Sigmoid colon (tissue), 6 donors: ENCODE measurements at regions not wholly inside any gene's neighbourhood (a gene's known extent, or its start where the extent isn't known, plus 50 kb on each side); places are given as distances from the start of the nearest gene placed in this dataset.

Source experiments
- DNase-seq: peaks from one replicate; pipeline ENCODE4 v3.0.0-alpha.2; 2019
- H3K27ac ChIP-seq, 4 donors: fragments of 200-600 bp; sonication (generic); one replicate each; pipeline ENCODE4 v1.5.1; 2016 to 2019; ENCODE audit warnings: mild to moderate bottlenecking in 1 of 4
- H3K27me3 ChIP-seq, 3 donors: fragments of 200-600 bp; sonication (generic); one replicate each; pipeline ENCODE4 v1.5.1; 2019; ENCODE audit warnings: mild to moderate bottlenecking in 1 of 3
- H3K36me3 ChIP-seq, 4 donors: fragments of 200-600 bp; sonication (generic); one replicate each; pipeline ENCODE4 v1.5.1; 2016 to 2019
- H3K4me1 ChIP-seq, 4 donors: fragments of 200-600 bp; sonication (generic); one replicate each; pipeline ENCODE4 v1.5.1; 2017 to 2019
- H3K4me3 ChIP-seq, 4 donors: fragments of 200-600 bp; sonication (generic); one replicate each; pipeline ENCODE4 v1.5.1; 2017 to 2019; ENCODE audit warnings: mild to moderate bottlenecking in 2 of 4, moderate library complexity in 1 of 4
- H3K9me3 ChIP-seq, 4 donors: fragments of 200-600 bp in 3 of 4; sonication (generic) in 3 of 4; one replicate each; pipeline versions ENCODE4 v1.5.1 to v1.6.1; 2013 to 2019
- EP300 ChIP-seq, 4 donors: sonication (generic); formaldehyde crosslinking; IDR thresholded peaks; one replicate each; pipeline ENCODE4 v1.6.1; 2017; ENCODE audit warnings: antibody characterized with exemption in 4 of 4
- POLR2A ChIP-seq, 2 donors: fragments of 450-650 bp; IDR thresholded peaks; one replicate each; pipeline ENCODE4 v1.6.1; 2016; ENCODE audit warnings: antibody characterized with exemption in 2 of 2, mild to moderate bottlenecking in 2 of 2, moderate library complexity in 2 of 2
- POLR2AphosphoS5 ChIP-seq, 4 donors: sonication (generic); formaldehyde crosslinking; IDR thresholded peaks; one replicate each; pipeline ENCODE4 v1.6.1; 2017; ENCODE audit warnings: antibody characterized with exemption in 4 of 4
- WGBS, 2 donors: extraction: QIAGEN DNeasy Blood & Tissue Kit; methylation state at CpG; one replicate each; pipeline ENCODE4 v1.1.7; 2013; 5-methylcytosine and 5-hydroxymethylcytosine counted together
- intact Hi-C: fragments of 100-400 bp; cut with DNase I; formaldehyde crosslinking; loops from one replicate; pipeline ENCODE4 v1.15.1; 2023
- TF ChIP-seq, protein P1 (sequence below), 4 experiments: fragments of 450-650 bp in 3 of 4; fragments of 200-600 bp in 1 of 4; IDR thresholded peaks; one replicate each; pipeline ENCODE4 v1.5.1; 2016 to 2019; ENCODE audit warnings: antibody characterized with exemption in 4 of 4, mild to moderate bottlenecking in 3 of 4, moderate library complexity in 2 of 4
- donor health status: healthy with polysubstance abuse.
- donor health status: healthy.

DNA sequence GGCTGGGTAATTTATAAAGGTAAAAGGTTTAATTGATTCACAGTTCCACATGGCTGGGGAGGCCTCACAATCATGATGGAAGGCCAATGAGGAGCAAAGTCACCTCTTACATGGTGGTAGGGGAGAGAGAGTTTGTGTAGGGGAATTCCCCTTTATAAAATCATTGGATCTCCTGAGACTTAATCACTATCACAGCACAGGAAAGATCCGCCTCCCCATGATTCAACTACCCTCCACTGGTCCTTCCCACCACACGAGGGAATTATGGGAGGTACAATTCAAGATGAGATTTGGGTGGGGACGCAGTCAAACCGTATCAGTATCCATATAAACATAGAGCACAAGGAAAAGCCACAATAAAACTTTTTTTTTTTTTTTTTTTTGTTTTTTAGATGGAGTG lies 172.6 kb upstream of the PIEZO2 start:
- no peaks in the 10 kb centered on the region for H3K4me1 ChIP-seq

DNA sequence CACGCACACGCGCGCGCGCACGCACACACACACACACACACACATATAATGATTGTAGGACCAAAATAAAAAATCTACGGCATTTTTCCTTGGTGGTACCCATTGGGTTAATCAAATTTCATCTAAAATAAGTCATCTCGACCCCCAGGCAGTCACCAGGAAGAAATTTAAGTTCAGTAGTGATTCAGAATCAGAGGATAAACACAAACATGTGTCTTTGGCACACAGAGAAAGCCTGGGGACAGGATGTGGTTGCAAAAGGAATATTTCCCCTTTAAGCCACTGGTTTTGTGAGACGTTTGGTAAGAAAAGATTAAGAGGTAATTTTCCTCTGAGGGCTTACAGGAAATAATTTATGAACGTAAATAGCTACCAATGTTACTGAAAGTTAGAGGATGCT lies 171.6 kb upstream of the PIEZO2 start:
- TF ChIP-seq, protein P1, sequence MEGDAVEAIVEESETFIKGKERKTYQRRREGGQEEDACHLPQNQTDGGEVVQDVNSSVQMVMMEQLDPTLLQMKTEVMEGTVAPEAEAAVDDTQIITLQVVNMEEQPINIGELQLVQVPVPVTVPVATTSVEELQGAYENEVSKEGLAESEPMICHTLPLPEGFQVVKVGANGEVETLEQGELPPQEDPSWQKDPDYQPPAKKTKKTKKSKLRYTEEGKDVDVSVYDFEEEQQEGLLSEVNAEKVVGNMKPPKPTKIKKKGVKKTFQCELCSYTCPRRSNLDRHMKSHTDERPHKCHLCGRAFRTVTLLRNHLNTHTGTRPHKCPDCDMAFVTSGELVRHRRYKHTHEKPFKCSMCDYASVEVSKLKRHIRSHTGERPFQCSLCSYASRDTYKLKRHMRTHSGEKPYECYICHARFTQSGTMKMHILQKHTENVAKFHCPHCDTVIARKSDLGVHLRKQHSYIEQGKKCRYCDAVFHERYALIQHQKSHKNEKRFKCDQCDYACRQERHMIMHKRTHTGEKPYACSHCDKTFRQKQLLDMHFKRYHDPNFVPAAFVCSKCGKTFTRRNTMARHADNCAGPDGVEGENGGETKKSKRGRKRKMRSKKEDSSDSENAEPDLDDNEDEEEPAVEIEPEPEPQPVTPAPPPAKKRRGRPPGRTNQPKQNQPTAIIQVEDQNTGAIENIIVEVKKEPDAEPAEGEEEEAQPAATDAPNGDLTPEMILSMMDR (IDR thresholded peaks at IDR 0.05): no peak
- TF ChIP-seq POLR2AphosphoS5 (IDR thresholded peaks at IDR 0.05): no peak
- no peak for TF ChIP-seq EP300 (IDR thresholded peaks at IDR 0.05)
- no peak for TF ChIP-seq POLR2A (IDR thresholded peaks at IDR 0.05)
- intact Hi-C loops: no loop called here
- 64 to 67% methylated on average over 11 of the region's 11 CpGs for WGBS, 2 donors
- Histone ChIP-seq H3K9me3 (no peaks in the 10 kb centered on the region), H3K4me1 (no peaks in the 10 kb centered on the region), H3K36me3 (no peaks in the 10 kb centered on the region), H3K27ac (no peak overlapping the region), H3K4me3 (no peak overlapping the region), H3K27me3 (no peaks in the 10 kb centered on the region)
- DNase-seq: no peak

More for the DNA sequence above, 172.6 kb upstream of the PIEZO2 start:
- Histone ChIP-seq H3K27ac (no peak overlapping the region), H3K27me3 (no peaks in the 10 kb centered on the region), H3K4me3 (no peak overlapping the region), H3K9me3 (no peaks in the 10 kb centered on the region), H3K36me3 (no peaks in the 10 kb centered on the region)
- intact Hi-C loops: no loop called here
- 43 to 68% methylated on average over 4 of the region's 4 CpGs for WGBS, 2 donors
- TF ChIP-seq EP300 (IDR thresholded peaks at IDR 0.05) (no peak), POLR2AphosphoS5 (IDR thresholded peaks at IDR 0.05) (no peak), POLR2A (IDR thresholded peaks at IDR 0.05) (no peak)
- TF ChIP-seq, protein P1 (IDR thresholded peaks at IDR 0.05): no peak
- DNase-seq: no peak

DNA sequence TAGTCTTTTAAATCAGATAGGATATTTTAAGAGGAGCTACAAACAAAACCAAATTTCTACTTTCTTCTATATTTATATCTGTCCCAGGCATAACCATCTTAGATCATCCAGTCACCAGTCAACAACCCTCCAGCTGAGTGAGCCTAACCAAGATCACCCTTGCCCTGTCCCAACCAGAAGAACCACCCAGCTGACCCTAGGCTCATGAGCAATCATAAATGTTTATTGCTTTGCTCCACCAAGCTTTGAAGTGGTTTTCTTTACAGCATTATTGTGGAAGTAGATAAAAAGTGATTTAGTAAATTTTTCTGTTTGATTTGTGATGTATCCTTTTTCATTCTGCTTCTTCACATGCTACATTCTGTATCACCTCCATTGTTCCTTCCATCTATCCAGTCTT lies 167.2 kb upstream of the PIEZO2 start:
- no peak for DNase-seq
- TF ChIP-seq, protein P1 (IDR thresholded peaks at IDR 0.05): no peak
- TF ChIP-seq EP300 (IDR thresholded peaks at IDR 0.05) (no peak), POLR2A (IDR thresholded peaks at IDR 0.05) (no peak), POLR2AphosphoS5 (IDR thresholded peaks at IDR 0.05) (no peak)
- Histone ChIP-seq H3K4me3 (no peak overlapping the region), H3K36me3 (no peaks in the 10 kb centered on the region), H3K27ac (no peak overlapping the region), H3K4me1 (no peaks in the 10 kb centered on the region), H3K27me3 (no peaks in the 10 kb centered on the region), H3K9me3 (no peaks in the 10 kb centered on the region)
- intact Hi-C loops: no loop called here

DNA sequence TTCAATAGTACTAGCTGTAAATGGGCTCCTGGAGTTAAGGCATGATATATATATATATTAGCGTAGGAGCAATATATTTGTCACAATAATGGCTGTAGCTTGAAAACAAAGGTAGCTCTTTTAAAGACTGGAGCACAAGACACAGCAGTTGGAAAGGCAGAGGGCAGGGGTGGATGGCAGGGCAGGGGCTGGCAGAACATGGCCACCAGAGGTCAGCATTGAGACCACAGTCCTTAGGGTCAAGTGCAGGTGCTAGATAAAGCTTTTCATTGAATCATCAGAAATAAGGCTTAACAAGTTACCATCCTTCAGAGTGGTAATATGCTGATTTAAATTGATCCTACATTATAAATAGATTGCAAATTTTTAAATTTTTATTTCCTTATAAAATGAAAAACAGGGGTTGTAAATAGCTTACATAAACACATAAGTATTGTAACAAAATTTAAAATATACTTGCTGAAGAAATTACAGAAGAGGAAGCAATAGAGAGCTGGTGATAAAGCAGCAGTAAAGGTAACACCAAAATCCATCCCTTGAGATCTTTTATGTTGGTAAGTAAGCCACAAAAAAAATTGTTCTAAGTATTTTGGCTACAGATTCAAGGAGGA lies 161.2 kb upstream of the PIEZO2 start:
- TF ChIP-seq EP300 (IDR thresholded peaks at IDR 0.05) (no peak), POLR2AphosphoS5 (IDR thresholded peaks at IDR 0.05) (no peak), POLR2A (IDR thresholded peaks at IDR 0.05) (no peak)
- TF ChIP-seq, protein P1 (IDR thresholded peaks at IDR 0.05): no peak
- no peak for DNase-seq
- WGBS, 2 donors: 90 to 95% methylated on average over 1 of the region's 1 CpG
- H3K27me3 ChIP-seq: no peaks in the 10 kb centered on the region
- H3K4me1 ChIP-seq: no peaks in the 10 kb centered on the region
- intact Hi-C loops: no loop called here
- H3K4me3 ChIP-seq: no peak overlapping the region
- H3K9me3 ChIP-seq: no peaks in the 10 kb centered on the region
- H3K27ac ChIP-seq: no peak overlapping the region
- H3K36me3 ChIP-seq: no peaks in the 10 kb centered on the region

DNA sequence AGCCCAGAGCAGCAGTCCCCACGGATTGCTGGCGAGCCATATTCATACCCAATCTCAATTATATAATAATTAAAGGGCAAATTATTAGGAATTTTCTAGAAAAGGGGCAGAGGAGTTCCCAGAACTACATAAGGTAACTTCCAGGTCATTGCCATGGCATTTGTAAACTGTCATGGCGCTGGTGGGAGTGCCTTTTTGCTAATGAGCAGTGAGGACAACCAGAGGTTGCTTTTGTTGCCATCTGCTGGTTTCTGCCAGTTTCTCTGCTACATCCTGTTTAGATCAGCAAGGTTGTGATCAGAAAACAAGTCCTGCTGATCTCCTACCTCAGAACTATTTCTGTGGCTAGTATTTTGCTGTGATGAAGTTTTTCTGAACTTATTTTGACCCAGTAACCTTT lies 159.8 kb upstream of the PIEZO2 start:
- no peaks in the 10 kb centered on the region for H3K9me3 ChIP-seq
- intact Hi-C loops: no loop called here
- WGBS, 2 donors: 84 to 90% methylated on average over 3 of the region's 3 CpGs
- H3K4me1 ChIP-seq: no peaks in the 10 kb centered on the region
- no peak overlapping the region for H3K4me3 ChIP-seq
- H3K36me3 ChIP-seq: no peaks in the 10 kb centered on the region
- TF ChIP-seq, protein P1 (IDR thresholded peaks at IDR 0.05): no peak
- TF ChIP-seq POLR2AphosphoS5 (IDR thresholded peaks at IDR 0.05): no peak
- no peak for TF ChIP-seq POLR2A (IDR thresholded peaks at IDR 0.05)
- TF ChIP-seq EP300 (IDR thresholded peaks at IDR 0.05): no peak
- H3K27me3 ChIP-seq: no peaks in the 10 kb centered on the region
- DNase-seq: no peak
- H3K27ac ChIP-seq: no peak overlapping the region
